HAP-1 (cell line): ENCODE measurements at regions not wholly inside any gene's neighbourhood (a gene's known extent, or its start where the extent isn't known, plus 50 kb on each side); places are given as distances from the start of the nearest gene placed in this dataset.
"Not testable (repeated sequence)": the region's sequence is repeated elsewhere in the genome, so short reads cannot be mapped to it uniquely, and the experiment has no call there.

Experiments used
- DNase-seq, 2 experiments: peaks; one replicate each; pipeline ENCODE4 v3.0.0-alpha.2; 2016 to 2020; ENCODE audit warnings: low spot score in 2 of 2
- H3K27me3 ChIP-seq: fragments of 250-450 bp; sonication (Bioruptor Pico); 2 replicates; pipeline ENCODE4 v1.5.1; 2020; ENCODE audit warnings: low read depth, mild to moderate bottlenecking, moderate library complexity
- H3K36me3 ChIP-seq: fragments of 250-450 bp; sonication (Bioruptor Pico); replicated peaks from 2 replicates; pipeline ENCODE4 v1.5.1; 2020; ENCODE audit warnings: mild to moderate bottlenecking
- H3K4me1 ChIP-seq: fragments of 250-450 bp; sonication (Bioruptor Pico); 2 replicates; pipeline ENCODE4 v1.5.1; 2020; ENCODE audit warnings: mild to moderate bottlenecking
- H3K4me3 ChIP-seq: fragments of 250-450 bp; sonication (Bioruptor Pico); 2 replicates; pipeline ENCODE4 v1.5.1; 2020; ENCODE audit warnings: mild to moderate bottlenecking, moderate library complexity
- H3K9me3 ChIP-seq: fragments of 250-450 bp; sonication (Bioruptor Pico); 2 replicates; pipeline ENCODE4 v1.5.1; 2020; ENCODE audit warnings: mild to moderate bottlenecking, moderate library complexity
- in situ Hi-C: fragments of 300-500 bp; cut with MboI; formaldehyde crosslinking; loops from 3 replicates; pipeline ENCODE4 v1.14.3; 2020; ENCODE audit warnings: low sequenced_read_pairs, inconsistent platforms, mixed read lengths

DNA sequence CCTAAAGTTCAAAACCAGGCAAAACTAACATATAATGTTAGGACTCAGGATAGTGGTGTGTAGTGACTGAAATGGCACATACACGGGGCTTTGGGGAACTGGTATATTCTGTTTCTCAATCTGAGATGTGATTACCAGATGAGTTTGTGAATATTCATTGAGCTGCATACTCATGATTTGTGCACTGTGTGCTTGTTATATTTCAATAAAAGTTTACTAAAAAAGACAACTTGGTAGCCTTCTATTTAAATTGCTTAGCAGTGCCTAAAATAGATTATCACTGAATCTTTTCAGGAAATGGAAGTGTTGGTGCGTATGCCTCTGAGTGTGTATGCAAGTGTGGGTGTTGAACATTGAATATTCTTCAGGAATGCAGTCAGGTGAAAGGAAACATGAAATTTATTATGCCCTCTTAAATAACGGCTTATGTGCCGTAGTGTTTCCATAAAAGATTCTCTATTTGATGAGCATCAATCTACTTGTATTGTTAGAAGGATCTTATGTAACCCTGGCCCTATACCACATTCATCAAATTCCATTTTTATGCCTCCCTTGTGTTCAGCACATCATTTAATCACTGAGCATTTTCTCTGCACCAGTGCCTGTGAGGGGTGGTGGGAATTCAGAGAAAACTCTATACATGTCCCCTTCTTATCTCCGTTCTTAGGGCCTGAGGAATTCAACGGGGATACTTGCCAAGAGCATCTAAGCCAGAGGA lies 82.6 kb upstream of the AUTS2 start:
- no peaks in the 10 kb centered on the region; the same call in 1 of the 2 replicates for H3K36me3 ChIP-seq
- H3K27me3 ChIP-seq, result no peaks in the 10 kb centered on the region; the same call in 1 of the 2 replicates
- H3K4me3 ChIP-seq, result no peak overlapping the region
- in situ Hi-C loops, result no loop called here
- no peak for DNase-seq
- H3K9me3 ChIP-seq, result no peaks in the 10 kb centered on the region
- peaks cover 5% of the 10 kb centered on the region for H3K4me1 ChIP-seq

DNA sequence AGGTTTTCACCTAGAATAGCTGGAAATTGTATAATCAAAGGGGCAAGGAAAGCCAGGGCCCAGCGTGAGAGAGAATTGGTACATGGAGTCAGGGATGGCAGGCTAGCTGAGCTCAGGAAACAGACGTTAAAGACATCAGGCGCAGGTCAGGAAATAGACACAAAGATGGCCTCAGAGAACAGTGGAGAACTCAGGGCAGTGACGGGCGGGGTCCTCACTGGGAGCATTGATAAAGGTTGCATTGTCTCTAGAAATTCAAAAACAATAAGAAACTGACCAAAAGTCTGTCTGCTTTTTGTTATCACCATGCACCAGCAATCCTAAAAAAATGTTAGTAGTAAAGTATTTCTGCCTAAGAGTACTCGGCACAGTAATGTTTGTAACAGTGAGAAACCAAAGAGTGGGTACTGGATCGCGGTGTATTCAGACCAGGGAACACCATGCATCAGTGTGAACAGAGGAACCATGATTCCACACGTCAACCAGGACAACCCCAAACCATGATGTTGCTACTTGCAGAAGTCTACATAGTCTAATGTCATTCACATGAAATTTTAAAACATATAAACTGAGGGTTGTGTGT lies 81.9 kb upstream of the AUTS2 start:
- in situ Hi-C loops, result no loop called here
- no peak for DNase-seq
- Histone ChIP-seq H3K4me1 (peaks cover 5% of the 10 kb centered on the region), H3K36me3 (no peaks in the 10 kb centered on the region; the same call in 1 of the 2 replicates), H3K27me3 (peaks cover 6% of the 10 kb centered on the region), H3K9me3 (no peaks in the 10 kb centered on the region), H3K4me3 (no peak overlapping the region)

DNA sequence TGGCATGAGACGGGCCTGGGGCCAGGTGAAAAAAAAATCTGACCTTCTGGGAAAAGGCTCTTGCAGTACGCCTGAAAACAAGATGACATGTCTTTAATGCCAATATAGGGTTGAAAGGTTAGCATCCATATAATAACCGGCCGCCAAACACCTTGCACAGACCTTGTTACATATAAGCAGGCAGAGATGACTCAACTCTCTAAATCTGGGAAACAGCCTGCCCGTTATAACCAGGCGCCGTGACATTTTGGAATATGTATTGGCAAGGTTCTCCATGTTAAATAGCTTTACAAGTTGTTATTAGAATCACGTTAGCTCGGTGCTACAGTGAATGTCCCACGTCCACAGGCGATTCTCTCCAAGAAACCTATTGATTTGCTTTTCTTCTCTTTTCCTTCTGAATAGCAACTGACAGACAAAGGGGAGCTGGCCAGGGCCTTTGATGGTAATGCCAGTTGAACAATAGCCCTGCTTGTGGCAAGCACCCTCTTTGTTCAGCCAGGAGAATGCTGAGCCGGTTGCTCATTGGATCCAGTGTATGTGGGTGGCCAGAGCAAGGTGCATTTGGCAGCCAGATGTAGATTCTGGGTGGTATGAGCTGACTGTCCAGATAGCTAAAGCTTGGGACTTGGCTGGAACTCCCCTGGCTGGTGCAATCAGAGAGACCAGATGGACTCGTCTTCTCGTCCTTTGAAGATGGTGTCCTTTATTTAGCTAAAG lies 80.1 kb upstream of the AUTS2 start:
- no peak overlapping the region for H3K4me3 ChIP-seq
- in situ Hi-C loops, result no loop called here

DNA sequence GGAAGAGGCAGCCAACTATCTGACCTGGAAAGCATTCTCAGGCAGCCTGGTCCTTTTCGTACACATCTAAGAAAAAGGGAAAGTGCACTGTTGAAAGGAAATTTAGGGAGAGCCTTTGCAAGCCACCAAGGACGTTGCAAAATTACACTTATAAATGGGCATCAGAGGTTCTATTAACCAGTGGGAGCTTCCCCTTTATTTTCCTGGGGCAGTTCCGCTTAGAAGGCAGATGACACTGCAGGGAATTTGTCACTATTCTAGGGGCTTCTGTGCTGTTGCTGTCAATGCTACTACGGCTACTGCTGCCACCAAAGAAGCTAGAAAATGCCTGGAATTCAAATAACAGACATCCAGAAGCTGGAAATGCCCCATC lies 79.6 kb upstream of the AUTS2 start:
- no peak for DNase-seq
- Histone ChIP-seq H3K27me3 (peaks cover 7% of the 10 kb centered on the region), H3K36me3 (no peaks in the 10 kb centered on the region; the same call in 1 of the 2 replicates), H3K9me3 (no peaks in the 10 kb centered on the region), H3K4me3 (no peak overlapping the region), H3K4me1 (peaks cover 5% of the 10 kb centered on the region)
- in situ Hi-C loops, result no loop called here

More for the DNA sequence above, 80.1 kb upstream of the AUTS2 start:
- no peaks in the 10 kb centered on the region for H3K9me3 ChIP-seq
- peak; percentile 6 to 44 for DNase-seq
- no peaks in the 10 kb centered on the region; the same call in 1 of the 2 replicates for H3K36me3 ChIP-seq
- peaks cover 7% of the 10 kb centered on the region for H3K27me3 ChIP-seq
- H3K4me1 ChIP-seq, result peaks cover 5% of the 10 kb centered on the region

DNA sequence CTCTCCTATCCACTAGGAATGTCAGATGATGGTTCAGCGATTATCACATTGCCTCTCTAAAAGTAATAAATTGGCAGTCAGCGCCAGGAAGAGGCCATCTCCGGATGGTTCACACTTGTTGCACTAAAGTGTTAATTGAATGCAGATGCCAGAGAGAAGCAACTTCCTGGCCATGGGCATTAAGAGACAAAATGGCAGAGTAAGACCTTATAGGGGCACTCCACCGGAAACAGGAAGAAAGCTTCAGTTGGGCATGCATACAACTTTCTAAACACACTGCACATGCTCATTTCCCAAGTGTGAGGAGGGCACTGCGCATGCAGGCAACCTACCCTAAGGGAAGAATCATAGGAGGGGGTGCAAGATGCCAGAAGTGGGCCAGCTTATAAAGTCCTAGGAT lies 71.7 kb upstream of the AUTS2 start:
- Histone ChIP-seq H3K36me3 (no peaks in the 10 kb centered on the region), H3K4me3 (no peak overlapping the region), H3K27me3 (no peaks in the 10 kb centered on the region; the same call in 1 of the 2 replicates), H3K9me3 (no peaks in the 10 kb centered on the region), H3K4me1 (no peaks in the 10 kb centered on the region)
- no peak for DNase-seq
- in situ Hi-C loops, result no loop called here

DNA sequence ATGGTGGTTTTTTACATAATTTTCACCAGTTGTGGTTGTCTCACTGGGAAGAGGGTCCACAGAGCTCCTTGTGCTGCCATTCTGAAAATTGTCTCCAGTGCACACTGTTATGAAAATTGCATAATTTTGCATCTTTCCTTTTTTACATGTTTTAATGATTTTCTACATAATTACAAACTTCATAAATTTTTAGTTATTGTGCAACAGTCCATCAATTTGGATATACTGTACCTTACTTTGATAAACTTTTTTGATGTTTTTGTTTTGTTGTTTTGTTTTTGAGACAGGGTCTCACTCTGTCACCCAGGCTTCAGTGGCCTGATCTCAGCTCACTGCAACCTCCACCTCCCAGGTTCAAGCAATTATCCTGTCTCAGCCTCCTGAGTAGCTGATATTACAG lies 70.6 kb upstream of the AUTS2 start:
- DNase-seq, result no peak
- Histone ChIP-seq H3K27me3 (no peaks in the 10 kb centered on the region), H3K36me3 (no peaks in the 10 kb centered on the region), H3K9me3 (no peaks in the 10 kb centered on the region), H3K4me1 (no peaks in the 10 kb centered on the region), H3K4me3 (no peak overlapping the region)
- in situ Hi-C loops, result no loop called here

DNA sequence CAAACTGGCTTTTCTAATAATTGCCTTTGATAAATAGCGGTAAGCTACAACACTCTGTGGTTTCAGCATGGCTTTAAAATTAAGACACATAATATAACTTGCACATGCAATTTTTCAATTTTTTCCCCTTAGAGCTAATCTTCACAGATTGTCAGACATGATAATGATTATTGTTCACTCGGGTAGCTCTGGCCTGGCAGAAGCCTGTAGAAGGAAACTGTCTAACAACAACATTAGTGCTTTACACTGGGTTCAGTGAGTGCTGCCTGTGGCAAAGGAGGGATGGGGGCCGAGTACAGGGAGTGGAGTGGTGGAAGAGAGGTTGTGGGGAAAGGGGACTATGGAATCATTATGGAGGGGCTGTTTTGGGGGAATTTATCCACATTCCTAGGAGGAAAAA lies 67.2 kb upstream of the AUTS2 start:
- Histone ChIP-seq H3K4me1 (no peaks in the 10 kb centered on the region), H3K27me3 (no peaks in the 10 kb centered on the region), H3K36me3 (no peaks in the 10 kb centered on the region), H3K4me3 (no peak overlapping the region), H3K9me3 (no peaks in the 10 kb centered on the region)
- DNase-seq, result no peak
- in situ Hi-C loops, result no loop called here

DNA sequence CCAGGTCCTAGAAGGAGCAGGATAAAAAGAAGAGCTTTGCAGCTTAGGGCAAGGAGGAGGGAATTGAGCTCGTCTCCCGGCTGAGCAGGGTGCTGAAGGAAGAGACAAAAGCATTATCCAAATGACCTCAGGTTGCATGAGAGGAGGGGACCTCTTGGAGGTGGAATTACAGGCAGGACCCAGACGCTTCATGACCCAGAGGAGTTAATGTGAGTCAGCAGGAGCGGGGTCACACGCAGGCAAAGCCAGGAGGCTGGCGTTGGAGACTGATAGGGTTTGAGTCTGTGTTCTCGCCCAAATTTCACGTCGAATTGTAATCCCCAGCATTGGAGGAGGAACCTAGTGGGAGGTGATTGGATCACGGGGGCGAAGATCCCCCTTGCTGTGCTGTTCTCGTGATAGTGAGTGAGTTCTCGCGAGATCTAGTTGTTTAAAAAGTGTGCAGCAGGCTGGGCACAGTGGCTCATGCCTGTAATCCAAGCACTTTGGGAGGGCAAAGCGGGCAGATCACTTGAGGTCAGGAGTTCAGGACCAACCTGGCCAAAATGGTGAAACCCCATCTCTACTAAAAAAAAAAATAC lies 63.7 kb upstream of the AUTS2 start:
- no peak overlapping the region for H3K4me3 ChIP-seq

DNA sequence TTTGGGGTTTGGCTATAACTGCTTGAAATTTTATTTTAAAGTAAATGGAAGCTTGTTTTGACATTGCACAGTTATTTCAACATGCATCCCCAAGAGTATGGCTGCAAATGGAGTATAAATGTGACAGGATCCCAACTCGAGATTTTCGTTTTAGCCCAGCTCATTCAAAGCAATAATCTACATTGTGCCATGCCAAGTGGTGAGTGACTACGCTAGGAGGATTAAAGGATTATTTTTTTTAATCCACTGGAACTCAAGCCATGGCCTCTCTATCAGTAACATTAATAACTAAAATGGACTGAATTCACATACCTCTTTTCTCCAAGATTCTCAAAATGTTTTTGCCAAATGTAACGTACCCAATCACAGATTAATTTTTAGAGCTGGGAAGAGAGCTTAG lies 60.6 kb upstream of the AUTS2 start:
- H3K9me3 ChIP-seq, result no peaks in the 10 kb centered on the region
- peaks cover 17% of the 10 kb centered on the region for H3K4me1 ChIP-seq
- in situ Hi-C loops, result no loop called here
- H3K4me3 ChIP-seq, result no peak overlapping the region
- H3K36me3 ChIP-seq, result no peaks in the 10 kb centered on the region
- no peak for DNase-seq
- H3K27me3 ChIP-seq, result no peaks in the 10 kb centered on the region

More for the DNA sequence above, 63.7 kb upstream of the AUTS2 start:
- no peaks in the 10 kb centered on the region for H3K36me3 ChIP-seq
- H3K4me1 ChIP-seq, result peaks cover 17% of the 10 kb centered on the region
- no peaks in the 10 kb centered on the region for H3K27me3 ChIP-seq
- in situ Hi-C loops, result no loop called here
- H3K9me3 ChIP-seq, result no peaks in the 10 kb centered on the region
- DNase-seq, result no peak

DNA sequence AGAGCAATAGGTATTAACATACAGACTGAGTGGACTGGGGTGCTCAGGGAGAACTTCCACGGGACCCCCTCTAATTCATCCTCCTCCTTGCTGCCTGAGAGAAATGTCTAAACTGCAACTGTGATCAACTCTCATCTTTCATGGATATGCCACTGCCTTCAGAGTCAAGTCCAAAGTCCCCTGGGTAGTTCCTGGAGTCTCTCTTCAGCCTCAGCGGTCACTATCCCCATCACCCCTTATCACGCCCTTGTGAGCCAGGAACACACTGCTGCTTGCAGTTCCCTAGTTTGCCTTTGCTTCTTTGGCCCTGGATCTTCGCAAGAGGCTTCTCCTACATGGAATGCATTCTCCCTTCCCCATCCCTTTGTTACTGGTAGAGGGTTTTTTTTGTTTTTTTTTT lies 58.7 kb upstream of the AUTS2 start:
- no peaks in the 10 kb centered on the region for H3K9me3 ChIP-seq
- H3K4me3 ChIP-seq, result no peak overlapping the region
- in situ Hi-C loops, result no loop called here
- peaks cover 17% of the 10 kb centered on the region for H3K4me1 ChIP-seq
- no peaks in the 10 kb centered on the region for H3K36me3 ChIP-seq
- DNase-seq, result no peak
- H3K27me3 ChIP-seq, result no peaks in the 10 kb centered on the region

DNA sequence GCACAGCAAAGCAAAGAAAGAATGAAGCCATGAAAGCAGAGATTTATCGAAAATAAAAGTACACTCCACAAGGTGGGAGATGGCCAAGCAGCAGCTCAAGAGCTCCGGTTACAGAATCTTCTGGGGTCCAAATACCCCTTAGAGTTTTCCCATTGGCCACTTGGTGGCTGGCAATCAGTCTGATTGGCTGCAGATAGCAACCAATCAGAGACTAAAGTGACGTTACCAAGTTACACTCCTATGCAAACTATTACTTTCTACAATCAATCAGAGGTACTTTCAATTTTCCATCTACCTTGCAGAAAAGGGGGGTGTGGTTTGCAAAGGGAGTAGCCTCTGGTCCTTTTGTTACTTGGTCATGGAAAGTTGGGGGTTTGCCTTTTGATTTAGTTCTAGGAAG lies 58.0 kb upstream of the AUTS2 start:
- in situ Hi-C loops, result no loop called here
- no peak for DNase-seq
- no peaks in the 10 kb centered on the region for H3K27me3 ChIP-seq

DNA sequence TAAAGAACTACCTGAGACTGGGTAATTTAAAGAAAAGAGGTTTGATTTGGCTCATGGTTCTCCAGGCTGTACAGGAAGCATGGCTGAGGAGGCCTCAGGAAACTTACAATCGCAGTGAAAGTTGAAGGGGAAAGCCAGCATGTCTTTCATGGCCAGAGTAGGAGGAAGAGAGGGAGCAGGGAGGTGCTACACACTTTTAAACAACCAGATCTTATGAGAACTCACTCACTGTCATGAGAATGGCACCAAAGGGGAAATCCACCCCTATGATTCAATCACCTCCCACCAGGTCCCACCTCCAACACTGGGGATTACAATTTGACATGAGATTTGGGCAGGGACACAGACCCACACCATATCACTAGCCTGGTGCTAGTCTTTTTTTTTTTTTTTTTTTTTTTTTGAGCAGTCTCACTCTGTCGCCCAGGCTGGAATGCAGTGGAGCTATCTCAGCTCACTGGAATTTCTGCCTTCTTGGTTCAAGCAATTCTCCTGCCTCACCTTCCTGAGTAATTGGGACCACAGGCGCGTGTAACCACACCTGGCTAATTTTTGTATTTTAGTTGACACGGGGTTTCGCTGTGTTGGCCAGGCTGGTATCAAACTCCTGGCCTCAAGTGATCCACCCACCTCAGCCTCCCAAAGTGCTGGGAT lies 56.4 kb upstream of the AUTS2 start:
- peaks cover 17% of the 10 kb centered on the region for H3K4me1 ChIP-seq
- H3K27me3 ChIP-seq, DNase-seq, H3K4me3 ChIP-seq, H3K36me3 ChIP-seq, H3K9me3 ChIP-seq, in situ Hi-C loops: not testable (repeated sequence)

More for the DNA sequence above, 58.0 kb upstream of the AUTS2 start:
- no peaks in the 10 kb centered on the region for H3K9me3 ChIP-seq
- H3K4me3 ChIP-seq, result no peak overlapping the region
- H3K36me3 ChIP-seq, result no peaks in the 10 kb centered on the region
- peaks cover 17% of the 10 kb centered on the region for H3K4me1 ChIP-seq

DNA sequence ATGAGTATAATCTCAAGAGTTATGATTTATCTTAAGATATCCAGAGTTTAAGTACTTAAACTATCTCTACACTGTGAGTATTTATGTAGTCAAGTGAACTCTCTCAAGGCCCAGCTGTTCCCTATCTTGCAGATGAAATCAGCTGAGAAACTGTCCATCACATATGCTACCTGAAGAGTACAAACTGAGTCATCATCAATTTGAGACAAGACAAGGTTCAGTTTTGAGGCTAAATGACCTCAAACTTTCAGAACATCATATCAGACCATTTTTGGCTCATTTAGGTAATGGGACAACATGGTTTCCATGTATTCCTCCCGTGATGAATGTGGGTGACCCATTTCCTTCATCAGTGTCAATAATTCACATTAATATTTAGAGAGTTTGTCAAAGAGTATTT lies 53.1 kb upstream of the AUTS2 start:
- Histone ChIP-seq H3K9me3 (no peaks in the 10 kb centered on the region), H3K27me3 (no peaks in the 10 kb centered on the region), H3K36me3 (no peaks in the 10 kb centered on the region), H3K4me3 (no peak overlapping the region), H3K4me1 (0 out of 2 replicates have a peak, but pooled peaks cover 3% of the 10 kb centered on the region)
- in situ Hi-C loops, result no loop called here
- no peak for DNase-seq
